Thyroid gland (tissue), 4 donors: ENCODE measurements at regions not wholly inside any gene's neighbourhood (a gene's known extent, or its start where the extent isn't known, plus 50 kb on each side); places are given as distances from the start of the nearest gene placed in this dataset.

Experiments
- DNase-seq, 2 donors: peaks; one replicate each; pipeline ENCODE4 v3.0.0-alpha.2; 2019
- H3K27ac ChIP-seq, 3 donors: fragments of 200-600 bp; sonication (generic); 1 replicate in 2 of 3; 2 replicates in 1 of 3; pipeline ENCODE4 v1.5.1; 2016 to 2019; ENCODE audit warnings: mild to moderate bottlenecking in 1 of 3, moderate library complexity in 1 of 3
- H3K27me3 ChIP-seq: fragments of 200-600 bp; sonication (generic); one replicate; pipeline ENCODE4 v1.5.1; 2019
- H3K36me3 ChIP-seq, 2 donors: fragments of 200-600 bp; sonication (generic); one replicate each; pipeline ENCODE4 v1.5.1; 2016 to 2019
- H3K4me1 ChIP-seq, 2 donors: fragments of 200-600 bp; sonication (generic); one replicate each; pipeline ENCODE4 v1.5.1; 2017 to 2019
- H3K4me3 ChIP-seq, 3 donors: fragments of 200-600 bp; sonication (generic); replicated peaks in 1 of 3; 1 replicate in 2 of 3; 2 replicates in 1 of 3; pipeline ENCODE4 v1.5.1; 2016; ENCODE audit warnings: mild to moderate bottlenecking in 1 of 3
- H3K9me3 ChIP-seq: fragments of 200-600 bp; sonication (generic); one replicate; pipeline ENCODE4 v1.5.1; 2017
- POLR2A ChIP-seq, 2 donors: fragments of 450-650 bp; IDR thresholded peaks; one replicate each; pipeline ENCODE4 v1.6.1; 2017; ENCODE audit warnings: antibody characterized with exemption in 2 of 2, mild to moderate bottlenecking in 2 of 2, moderate library complexity in 1 of 2
- WGBS, 2 donors: methylation state at CpG; one replicate each; pipeline ENCODE4 v1.1.5; 2017; 5-methylcytosine and 5-hydroxymethylcytosine counted together
- intact Hi-C: fragments of 100-400 bp; cut with DNase I; formaldehyde crosslinking; loops from one replicate; pipeline ENCODE4 v1.15.1; 2023
- TF ChIP-seq, protein P1 (sequence below), 6 experiments: fragments of 200-600 bp in 3 of 6; fragments of 450-650 bp in 3 of 6; sonication (generic) in 3 of 6; IDR thresholded peaks; one replicate each; pipeline ENCODE4 v1.5.1; 2016 to 2019; ENCODE audit warnings: antibody characterized with exemption in 6 of 6, mild to moderate bottlenecking in 2 of 6, inconsistent platforms in 1 of 6, moderate library complexity in 1 of 6

DNA sequence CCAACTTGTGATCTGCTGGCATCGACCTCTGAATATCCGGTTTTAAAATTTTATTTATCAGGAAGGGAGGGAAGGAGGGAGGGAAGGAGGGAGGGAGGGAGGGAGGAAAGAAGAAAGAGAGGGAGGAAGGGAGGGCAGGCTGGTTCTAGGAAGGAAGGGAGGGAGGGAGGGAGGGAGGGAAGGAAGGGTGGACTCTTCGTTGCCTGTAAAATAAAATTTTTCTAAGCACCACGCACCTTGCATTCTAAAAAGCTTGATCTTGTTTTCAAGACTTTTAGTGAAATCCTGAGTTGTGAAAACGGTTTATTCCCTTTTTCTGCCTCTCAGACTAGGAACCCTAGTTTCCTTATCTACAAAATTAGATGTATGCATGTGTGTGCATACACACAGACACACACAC, 101.7 kb upstream of the RAP2B start:
- no peak for TF ChIP-seq POLR2A (IDR thresholded peaks at IDR 0.05)
- TF ChIP-seq, protein P1, sequence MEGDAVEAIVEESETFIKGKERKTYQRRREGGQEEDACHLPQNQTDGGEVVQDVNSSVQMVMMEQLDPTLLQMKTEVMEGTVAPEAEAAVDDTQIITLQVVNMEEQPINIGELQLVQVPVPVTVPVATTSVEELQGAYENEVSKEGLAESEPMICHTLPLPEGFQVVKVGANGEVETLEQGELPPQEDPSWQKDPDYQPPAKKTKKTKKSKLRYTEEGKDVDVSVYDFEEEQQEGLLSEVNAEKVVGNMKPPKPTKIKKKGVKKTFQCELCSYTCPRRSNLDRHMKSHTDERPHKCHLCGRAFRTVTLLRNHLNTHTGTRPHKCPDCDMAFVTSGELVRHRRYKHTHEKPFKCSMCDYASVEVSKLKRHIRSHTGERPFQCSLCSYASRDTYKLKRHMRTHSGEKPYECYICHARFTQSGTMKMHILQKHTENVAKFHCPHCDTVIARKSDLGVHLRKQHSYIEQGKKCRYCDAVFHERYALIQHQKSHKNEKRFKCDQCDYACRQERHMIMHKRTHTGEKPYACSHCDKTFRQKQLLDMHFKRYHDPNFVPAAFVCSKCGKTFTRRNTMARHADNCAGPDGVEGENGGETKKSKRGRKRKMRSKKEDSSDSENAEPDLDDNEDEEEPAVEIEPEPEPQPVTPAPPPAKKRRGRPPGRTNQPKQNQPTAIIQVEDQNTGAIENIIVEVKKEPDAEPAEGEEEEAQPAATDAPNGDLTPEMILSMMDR (IDR thresholded peaks at IDR 0.05) = no peak
- Histone ChIP-seq H3K27me3 (no peaks in the 10 kb centered on the region), H3K36me3 (no peaks in the 10 kb centered on the region), H3K9me3 (no peaks in the 10 kb centered on the region), H3K4me3 (no peak overlapping the region), H3K27ac (no peak overlapping the region), H3K4me1 (no peaks in the 10 kb centered on the region)
- intact Hi-C loops = no loop called here
- 42 to 47% methylated on average over 5 of the region's 5 CpGs for WGBS, 2 donors
- no peak for DNase-seq

DNA sequence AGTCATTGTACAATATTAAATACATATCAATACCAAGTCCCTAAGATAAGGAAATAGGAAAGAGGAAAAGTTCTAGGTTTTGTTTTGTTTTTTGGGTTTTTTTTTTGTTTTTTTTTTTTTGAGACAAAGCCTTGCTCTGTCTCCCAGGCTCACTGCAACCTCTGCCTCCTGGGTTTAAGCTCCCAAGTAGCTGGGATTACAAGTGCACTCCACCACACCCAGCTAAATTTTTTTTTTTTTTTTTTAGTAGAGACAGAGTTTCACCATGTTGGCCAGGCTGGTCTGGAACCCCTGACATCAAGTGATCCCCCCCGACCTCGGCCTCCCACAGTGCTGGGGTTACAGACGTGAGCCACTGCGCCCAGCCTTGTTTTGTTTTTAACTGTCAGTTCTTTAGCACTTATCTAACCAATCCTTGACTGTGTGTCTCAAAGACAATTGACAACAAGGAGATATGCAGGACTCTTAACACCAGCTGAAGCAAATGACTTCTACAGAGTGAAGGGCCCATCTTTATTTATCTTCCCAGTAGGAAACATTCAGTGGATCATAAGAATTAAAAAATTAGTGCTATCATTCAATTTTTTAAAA, 100.0 kb upstream of the RAP2B start:
- TF ChIP-seq, protein P1 (IDR thresholded peaks at IDR 0.05) = no peak
- Histone ChIP-seq H3K27ac (no peak overlapping the region), H3K27me3 (no peaks in the 10 kb centered on the region), H3K4me3 (no peak overlapping the region), H3K9me3 (no peaks in the 10 kb centered on the region), H3K36me3 (no peaks in the 10 kb centered on the region), H3K4me1 (no peaks in the 10 kb centered on the region)
- WGBS, 2 donors = 90 to 91% methylated on average over 4 of the region's 4 CpGs
- no peak for DNase-seq
- intact Hi-C loops = no loop called here

DNA sequence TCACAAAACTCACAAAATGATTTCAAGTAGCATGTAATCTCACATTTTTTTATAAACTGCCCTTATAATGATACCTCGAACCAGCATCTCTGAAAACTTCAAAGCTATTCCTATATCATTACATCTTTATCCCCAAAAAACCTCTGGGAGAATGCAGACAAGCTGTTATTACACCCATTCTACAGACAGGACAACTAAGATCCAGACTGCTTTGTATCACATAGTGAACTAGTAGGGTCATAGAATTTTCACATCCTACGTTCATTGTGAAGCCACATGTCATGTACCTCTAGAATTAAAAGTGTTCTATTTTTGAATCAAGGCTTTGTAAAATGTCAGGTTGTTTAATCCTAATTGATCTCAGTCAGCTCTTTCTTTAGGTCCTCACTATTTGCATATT, 98.7 kb upstream of the RAP2B start:
- Histone ChIP-seq H3K4me1 (no peaks in the 10 kb centered on the region), H3K4me3 (no peak overlapping the region), H3K27ac (no peak overlapping the region), H3K36me3 (no peaks in the 10 kb centered on the region), H3K27me3 (no peaks in the 10 kb centered on the region), H3K9me3 (no peaks in the 10 kb centered on the region)
- no peak for DNase-seq
- no peak for TF ChIP-seq POLR2A (IDR thresholded peaks at IDR 0.05)
- TF ChIP-seq, protein P1 (IDR thresholded peaks at IDR 0.05) = no peak
- intact Hi-C loops = no loop called here
- 91 to 97% methylated on average over 2 of the region's 2 CpGs for WGBS, 2 donors

DNA sequence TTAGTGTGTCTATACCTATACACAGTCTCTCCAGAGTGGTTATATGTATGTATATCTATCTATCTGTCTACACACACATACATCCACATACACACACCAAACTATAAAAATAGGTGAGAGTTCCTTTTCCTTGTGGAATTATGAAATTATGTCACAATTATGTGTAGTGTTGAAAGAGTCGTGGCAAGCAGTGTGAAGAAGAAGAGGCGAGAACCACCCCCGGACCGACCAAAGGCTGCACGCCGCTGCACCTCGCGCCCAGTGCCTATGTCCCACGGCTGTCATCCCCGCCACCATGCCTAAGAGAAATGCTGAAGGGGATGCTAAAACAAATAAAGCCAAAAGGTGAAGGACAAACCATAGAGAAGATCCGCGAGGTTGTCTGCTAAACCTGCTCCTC, 95.0 kb upstream of the RAP2B start:
- TF ChIP-seq, protein P1 (IDR thresholded peaks at IDR 0.05) = no peak
- TF ChIP-seq POLR2A (IDR thresholded peaks at IDR 0.05) = no peak
- Histone ChIP-seq H3K27ac (no peak overlapping the region), H3K4me1 (no peaks in the 10 kb centered on the region), H3K36me3 (no peaks in the 10 kb centered on the region), H3K4me3 (no peak overlapping the region), H3K9me3 (no peaks in the 10 kb centered on the region), H3K27me3 (no peaks in the 10 kb centered on the region)
- no peak for DNase-seq
- intact Hi-C loops = no loop called here
- WGBS, 2 donors = 88 to 91% methylated on average over 12 of the region's 12 CpGs

DNA sequence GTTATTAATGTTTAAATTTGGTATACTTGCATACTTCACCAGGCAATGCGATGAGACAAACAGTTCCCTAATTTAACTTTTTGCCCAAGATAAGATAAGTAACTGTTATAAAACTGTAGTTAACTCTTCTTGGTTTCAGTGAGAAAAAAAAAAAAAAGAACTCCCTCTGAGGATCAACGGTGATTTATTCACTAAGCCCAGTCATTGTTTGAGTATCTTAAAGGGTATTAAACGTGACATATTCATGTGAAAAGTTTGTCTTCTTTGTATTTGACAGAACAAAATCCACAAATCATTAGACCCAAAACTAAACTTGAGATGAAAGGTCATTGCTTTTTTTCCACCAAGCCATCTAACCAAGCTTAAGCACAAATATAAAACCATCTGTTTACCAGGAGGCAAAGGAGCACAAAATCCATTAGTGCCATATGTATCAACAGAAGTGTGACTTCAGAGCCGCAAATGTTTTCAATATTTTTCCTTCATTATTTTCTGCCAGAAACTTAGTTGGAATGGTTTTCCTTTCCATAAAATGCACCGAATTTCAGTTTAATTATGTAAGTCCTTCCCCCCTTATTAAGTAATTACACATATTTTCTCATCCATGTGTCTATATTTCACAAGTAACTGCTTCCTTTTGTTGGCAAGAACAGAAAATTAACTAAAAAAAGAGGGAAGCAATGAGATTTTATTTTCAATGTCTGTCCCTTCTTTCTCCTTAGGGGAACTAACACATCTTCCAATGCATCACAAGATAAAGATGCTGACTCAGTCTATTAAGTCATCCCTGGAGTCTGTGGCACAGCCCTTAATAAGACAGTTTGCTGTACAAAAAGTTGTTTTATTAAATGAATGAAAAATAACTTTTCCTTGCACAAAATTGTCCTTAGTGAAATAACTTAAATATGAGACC, 92.2 kb upstream of the RAP2B start:
- TF ChIP-seq, protein P1 (IDR thresholded peaks at IDR 0.05) = no peak
- TF ChIP-seq POLR2A (IDR thresholded peaks at IDR 0.05) = no peak
- no peak for DNase-seq
- no peak overlapping the region for H3K27ac ChIP-seq
- intact Hi-C loops = no loop called here
- WGBS, 2 donors = 70 to 73% methylated on average over 5 of the region's 5 CpGs
- H3K9me3 ChIP-seq = no peaks in the 10 kb centered on the region
- no peak overlapping the region for H3K4me3 ChIP-seq
- no peaks in the 10 kb centered on the region for H3K4me1 ChIP-seq
- H3K36me3 ChIP-seq = no peaks in the 10 kb centered on the region
- H3K27me3 ChIP-seq = no peaks in the 10 kb centered on the region
